GM19372 (cell line): ENCODE measurements at regions not wholly inside any gene's neighbourhood (a gene's known extent, or its start where the extent isn't known, plus 50 kb on each side); places are given as distances from the start of the nearest gene placed in this dataset.

Source experiments
- ATAC-seq: cut with Tn5 transposase; IDR thresholded peaks from one replicate; pipeline ENCODE4 v1.9.1; 2021; ENCODE audit warnings: mild to moderate bottlenecking, low read depth, moderate library complexity; ENCODE audit not compliant: unreplicated experiment

- no peak for ATAC-seq
Measured at GRCh38 chr4:144300616-144301015, 160.1 kb upstream of the GYPA start.

DNA sequence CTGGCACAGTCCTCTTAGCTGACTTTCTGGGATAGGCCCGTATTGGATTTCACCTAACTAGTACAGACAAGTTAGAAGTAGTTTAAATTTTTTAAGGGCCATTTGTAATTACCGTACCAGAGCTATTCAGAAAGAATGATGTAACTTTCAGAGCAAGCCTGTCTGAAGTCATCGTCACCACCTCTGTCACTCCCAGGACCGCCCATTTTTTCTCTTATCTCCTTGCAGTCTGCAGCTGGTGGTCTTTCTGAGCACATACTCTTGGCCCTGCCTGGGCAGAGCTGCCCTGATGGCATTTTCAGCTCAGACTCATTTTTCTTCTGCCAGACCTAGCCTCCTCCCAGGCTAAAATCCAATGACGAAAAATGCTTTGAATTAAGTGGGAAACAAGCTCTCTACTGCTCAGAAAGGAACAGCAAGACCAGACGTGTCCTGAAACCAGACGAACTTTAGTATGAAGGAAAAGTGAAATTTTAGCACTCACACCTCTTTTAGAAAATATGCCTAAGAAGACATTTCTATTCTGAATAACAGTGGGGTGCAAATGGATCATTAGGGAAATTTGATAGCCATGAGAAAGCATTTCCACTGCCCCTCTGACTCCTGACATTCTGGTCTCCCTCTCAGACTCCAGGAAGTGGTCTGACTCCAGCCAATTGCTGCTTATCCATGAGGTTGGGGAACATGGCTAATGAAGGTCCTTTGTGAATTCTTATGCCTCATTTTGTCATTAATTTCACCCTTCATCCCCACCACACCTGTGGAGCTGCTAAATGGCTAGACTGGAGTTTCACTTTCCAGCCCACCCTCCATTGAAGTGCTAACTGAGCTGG, 162.4 kb upstream of the GYPA start:
- no peak for ATAC-seq

GRCh38 chr4:144304025-144304424, 163.5 kb upstream of the GYPA start:
- ATAC-seq = no peak

- ATAC-seq = no peak
Measured at GRCh38 chr4:144310535-144310934, 170.0 kb upstream of the GYPA start.

- ATAC-seq = no peak
Measured at GRCh38 chr4:144313370-144313769, 172.9 kb upstream of the GYPA start.

DNA sequence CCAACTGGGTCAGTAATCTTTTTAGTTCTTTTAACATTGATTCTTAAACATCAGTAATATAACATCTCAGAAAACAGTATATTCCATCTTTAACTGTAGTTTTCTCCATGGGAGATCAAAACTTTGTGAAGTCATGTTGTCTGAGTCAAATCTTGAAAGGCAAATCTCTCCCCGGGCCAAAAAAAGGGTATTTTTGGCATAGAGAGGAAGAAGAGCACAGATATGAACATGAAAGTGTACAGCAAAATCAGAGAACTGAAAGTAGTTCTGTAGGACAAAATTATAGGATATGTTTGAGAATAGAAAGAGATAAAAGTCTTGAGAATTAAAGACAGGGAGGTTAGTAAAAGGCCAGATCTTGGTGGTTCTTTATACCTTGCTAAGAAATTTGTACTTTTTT, 176.4 kb upstream of the GYPA start:
- no peak for ATAC-seq

DNA sequence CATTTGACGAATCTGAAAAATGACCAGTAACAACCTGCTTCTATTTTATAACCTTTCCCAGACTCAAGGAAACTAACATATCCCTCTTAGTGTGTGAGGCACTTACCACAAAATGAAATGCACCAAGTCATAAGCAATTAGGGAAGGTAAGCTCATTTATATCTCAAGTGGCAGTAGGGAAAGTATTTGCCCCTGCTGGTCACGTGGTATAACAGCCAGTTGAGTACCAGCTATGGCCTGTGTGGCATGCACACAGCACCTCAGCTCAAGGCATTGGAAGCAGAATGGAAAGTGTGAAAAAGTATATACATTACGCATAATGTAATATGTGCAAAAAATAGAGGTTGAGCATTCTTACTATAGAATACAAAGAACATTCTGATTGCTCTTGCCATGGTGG, 178.3 kb upstream of the GYPA start:
- ATAC-seq = no peak

GRCh38 chr4:144336633-144337032, 196.1 kb upstream of the GYPA start:
- no peak for ATAC-seq

GRCh38 chr4:144338148-144338547, 197.6 kb upstream of the GYPA start:
- no peak for ATAC-seq

DNA sequence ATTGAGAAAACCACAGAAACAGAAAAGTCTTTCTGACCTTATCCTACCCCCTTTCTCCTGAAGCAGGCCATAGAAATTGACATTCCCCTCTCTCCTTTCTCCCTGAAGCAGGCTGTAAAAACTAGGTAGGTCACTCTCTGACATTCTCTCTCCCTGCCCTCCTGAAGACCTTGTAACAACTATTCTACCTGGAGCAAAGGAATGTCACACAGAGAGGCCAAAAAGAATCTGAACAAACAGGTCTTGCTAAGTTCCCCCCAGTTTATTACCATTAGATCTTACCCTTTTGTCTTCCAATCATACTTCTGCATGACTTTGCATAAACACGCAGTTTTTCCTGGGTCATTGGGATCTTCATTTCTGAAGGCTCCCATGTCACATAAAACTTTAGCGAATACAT, 198.3 kb upstream of the GYPA start:
- ATAC-seq = no peak

DNA sequence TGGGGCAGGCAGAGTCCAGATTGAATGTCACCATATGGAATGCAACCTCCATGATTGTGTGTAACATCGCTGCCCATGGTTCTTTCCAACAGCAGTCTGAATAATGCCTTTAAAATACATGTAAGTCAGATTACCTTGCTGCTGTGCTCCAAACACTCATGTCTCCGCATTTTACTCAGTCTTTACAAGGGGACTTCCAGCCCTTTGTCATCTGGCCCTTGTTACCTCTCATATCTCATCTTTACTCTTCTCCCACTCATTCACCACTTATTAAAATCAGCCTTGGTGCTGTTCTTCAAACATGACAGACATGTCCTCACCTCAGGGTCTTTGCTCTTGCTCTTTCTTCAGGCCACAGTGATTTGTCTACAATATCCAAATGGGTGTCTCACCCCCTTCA, 200.4 kb upstream of the GYPA start:
- no peak for ATAC-seq

GRCh38 chr4:144342949-144343760, 202.6 kb upstream of the GYPA start:
- no peak for ATAC-seq

DNA sequence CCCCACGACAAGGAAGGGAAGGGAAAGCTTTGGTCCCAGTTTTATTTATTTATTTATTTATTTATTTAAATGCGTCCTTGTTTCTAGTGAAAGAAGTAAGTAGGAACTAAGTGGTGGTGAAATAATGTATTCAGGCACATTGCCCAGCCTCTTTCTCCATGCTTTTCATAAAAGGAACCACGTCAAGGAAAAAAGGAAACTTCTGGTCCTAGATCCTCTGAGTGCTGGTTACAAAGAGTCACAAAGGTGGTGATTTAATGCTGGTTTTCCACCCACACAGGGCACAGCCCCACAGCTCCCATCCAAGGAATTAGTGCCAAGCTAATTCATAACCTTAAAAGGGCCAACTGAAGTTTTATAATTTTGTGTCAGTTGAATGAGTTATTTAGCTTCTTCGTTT, 206.6 kb upstream of the GYPA start:
- ATAC-seq = no peak

DNA sequence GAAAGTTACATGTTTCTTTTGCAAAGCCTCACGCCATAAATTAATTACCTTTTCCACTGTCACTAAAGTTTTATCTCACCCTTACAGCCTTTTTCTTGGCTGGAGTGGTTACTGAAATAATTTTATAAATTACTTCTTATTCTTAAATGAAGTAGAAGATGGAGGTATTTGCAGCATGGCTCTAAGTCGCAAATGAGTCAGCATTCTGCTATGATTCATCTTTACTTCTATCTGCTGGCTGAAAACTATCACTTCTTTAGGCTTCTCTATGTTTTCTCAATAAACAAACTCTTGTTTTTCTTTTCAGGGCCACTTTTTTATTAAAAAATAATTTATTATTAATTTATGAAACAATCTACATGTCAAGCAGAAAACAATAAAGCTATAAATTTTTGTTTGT, 210.2 kb upstream of the GYPA start:
- no peak for ATAC-seq

DNA sequence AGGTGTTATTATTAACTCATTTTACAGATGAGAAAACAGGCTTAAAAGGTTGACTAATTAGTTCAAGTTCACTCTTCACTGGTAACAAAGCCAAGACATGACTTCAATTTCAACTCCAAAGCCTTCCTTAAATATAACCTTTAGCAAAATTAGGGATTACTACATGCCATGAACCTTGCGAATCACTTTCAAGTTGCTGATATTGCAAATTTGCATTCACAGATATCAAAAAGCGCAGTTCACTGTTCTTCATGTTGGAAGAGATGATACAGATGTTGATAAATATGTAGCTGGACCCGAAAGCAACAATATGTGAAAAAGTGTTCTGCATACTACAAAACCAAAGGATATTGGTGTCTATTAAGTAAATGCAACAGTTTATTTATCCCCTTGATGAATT, 210.8 kb upstream of the GYPA start:
- no peak for ATAC-seq

DNA sequence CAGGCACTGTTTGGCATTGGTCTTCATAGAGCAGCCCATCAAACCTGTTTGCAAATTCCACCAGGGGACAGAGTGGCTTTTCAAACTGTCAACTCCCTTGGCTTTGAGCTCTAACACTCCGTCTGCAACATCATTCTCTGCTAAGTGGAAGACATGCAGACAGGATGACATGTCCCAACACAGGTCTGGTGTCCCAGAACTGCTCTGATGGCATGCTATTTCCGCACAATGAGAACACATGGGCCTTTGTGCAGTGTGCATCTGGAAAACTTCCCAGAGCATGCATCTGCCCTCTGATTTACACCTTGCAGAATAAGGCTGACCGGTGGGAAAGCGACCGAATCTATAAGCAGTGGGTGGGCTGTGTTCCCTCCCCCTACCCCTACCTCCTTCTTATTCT, 212.8 kb upstream of the GYPA start:
- ATAC-seq = no peak

DNA sequence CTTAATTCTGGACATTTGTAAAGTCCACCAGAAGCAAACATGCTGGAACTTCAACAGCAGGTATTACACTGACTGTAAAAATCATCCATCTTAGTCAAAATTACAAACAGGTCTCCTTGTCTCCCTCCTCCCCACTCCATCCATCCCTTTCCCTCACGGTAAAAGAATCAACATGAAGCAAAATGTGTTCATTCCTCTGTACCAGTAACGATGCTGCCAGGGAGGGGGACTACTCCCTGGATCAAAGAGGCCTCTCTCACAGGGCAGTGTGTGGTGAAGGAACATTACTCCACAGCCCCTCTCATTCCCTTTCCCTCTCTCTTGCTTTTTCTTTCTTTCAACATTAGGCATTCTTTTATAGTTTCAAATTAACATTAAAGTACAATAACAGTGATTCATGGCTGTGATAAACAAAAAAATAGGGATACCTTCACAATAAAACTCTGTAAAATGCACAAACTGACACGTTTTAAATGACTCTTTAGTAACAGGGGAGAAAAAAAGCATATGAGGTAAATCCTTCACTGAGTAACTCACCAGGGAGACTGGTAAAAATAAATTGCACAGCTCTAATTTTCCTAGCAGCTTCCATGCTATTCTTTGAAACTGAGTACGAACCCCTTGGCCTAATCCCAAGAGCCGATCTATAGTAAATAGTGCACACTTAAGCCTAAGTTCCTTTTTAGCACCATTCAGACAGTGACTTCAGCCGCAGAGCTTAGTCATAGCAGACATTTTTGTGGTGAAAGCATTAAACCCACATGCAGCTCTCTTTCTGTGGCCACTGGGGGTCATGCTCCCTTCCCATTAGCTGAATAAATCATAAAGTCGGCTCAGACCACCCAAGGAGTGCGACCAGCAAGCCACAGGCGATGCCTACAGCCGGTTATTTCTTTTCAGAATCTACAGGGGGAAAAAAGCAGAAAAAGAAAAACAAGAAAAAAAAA, 215.6 kb upstream of the GYPA start:
- peak; percentile 94 for ATAC-seq

DNA sequence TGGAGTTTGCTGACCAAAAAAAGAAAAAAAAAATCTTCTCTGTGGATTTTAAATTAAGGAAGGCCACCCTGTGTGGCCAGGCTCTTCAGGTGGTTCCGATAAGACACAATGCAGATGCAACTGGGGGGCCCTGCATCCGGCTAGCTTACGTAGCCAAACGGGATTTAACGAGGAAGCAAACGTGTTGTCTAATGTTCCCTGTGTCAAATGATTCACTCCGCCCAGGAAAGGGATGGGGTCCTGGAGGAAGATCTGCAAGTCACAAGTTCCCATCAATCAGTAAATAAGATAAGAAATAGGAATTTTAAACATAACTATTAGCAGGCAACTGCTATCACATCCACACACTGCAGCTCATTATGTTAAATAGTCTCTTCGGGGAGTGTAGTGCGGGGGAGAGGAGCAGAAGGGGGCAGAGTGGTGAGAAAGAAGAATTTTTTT, 216.4 kb upstream of the GYPA start:
- ATAC-seq = no peak

DNA sequence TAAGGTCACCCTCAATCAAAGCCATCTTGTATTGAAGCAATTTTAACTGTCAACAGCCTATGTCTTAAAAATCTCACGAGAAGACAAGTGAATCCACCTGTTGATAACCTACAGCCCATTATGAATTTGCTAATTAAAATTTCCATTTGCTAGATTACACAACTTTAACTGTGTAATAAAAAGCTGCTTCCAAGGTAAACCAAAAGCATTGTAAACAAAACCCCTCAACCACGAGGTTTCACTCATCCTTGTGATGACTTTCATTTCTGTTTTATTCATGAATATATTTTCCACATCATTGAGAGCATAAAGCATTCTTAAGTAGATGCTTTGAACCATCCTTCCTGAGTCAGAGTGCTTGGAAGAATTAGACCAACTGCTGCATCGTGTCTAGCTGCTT, 217.5 kb upstream of the GYPA start:
- ATAC-seq = no peak

DNA sequence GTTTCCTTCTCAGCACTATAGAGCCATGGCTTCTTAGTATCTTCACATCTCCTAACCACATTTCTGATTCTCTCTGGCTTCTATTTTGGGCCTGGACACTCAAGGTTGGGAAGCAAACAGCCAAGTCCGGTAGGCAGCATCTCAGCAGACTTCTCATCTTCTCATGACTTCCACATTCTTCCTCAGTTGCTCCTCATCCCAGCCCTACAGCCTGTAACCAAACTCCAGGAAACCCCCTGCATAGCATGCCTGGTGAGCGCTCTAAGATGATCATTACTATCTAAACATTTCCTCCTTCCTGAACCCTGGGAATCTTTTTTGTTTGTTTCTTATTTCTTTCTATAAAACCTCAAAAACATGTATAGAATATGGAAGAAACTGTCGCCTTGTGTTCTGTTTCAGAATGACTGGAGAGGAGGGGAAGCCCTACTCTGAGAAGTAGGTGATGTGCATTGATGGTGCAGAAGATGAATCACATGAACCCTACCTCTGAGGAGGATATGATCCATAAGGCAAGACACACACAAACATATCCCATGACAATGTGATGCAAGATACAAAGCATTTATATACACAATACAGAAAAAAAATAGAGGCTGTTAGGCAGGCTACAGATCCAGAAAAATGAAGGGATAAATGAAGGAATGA, 219.8 kb upstream of the GYPA start:
- ATAC-seq = no peak
